Fibroblast of villous mesenchyme (primary cell): ENCODE measurements at regions not wholly inside any gene's neighbourhood (a gene's known extent, or its start where the extent isn't known, plus 50 kb on each side); places are given as distances from the start of the nearest gene placed in this dataset.

ENCODE experiments used
- DNase-seq: peaks from one replicate; pipeline ENCODE4 v3.0.0-alpha.2; 2010; ENCODE audit warnings: low read depth
- H3K4me3 ChIP-seq: 2 replicates; pipeline ENCODE4 v1.5.1; 2011; ENCODE audit warnings: low read depth, mild to moderate bottlenecking, low read length
- TF ChIP-seq, protein P1 (sequence below): IDR thresholded peaks from 2 replicates; pipeline ENCODE4 v1.5.1; 2012; ENCODE audit warnings: low read depth, mild to moderate bottlenecking, low read length; ENCODE audit not compliant: insufficient read depth

DNA sequence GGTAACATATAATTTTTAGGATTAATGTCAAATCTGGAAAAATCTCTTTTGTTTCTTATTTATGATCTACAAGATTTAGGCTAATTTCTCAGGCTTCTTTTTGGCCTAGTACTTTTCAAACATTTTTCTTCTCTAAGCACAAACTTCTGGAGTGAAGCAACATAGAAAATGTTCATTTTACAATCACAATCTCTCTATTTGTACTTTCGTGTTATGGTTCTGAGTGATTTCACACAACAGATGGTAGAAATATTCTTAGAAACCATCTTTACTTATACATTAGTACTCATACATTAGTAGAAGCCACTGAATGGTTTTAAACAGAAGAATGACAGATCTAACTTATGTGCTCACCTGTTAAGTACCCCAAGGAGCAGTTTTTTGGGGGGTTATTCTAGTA is 106.3 kb upstream of the ANO3 start:
- H3K4me3 ChIP-seq, result no peak overlapping the region
- TF ChIP-seq, protein P1, sequence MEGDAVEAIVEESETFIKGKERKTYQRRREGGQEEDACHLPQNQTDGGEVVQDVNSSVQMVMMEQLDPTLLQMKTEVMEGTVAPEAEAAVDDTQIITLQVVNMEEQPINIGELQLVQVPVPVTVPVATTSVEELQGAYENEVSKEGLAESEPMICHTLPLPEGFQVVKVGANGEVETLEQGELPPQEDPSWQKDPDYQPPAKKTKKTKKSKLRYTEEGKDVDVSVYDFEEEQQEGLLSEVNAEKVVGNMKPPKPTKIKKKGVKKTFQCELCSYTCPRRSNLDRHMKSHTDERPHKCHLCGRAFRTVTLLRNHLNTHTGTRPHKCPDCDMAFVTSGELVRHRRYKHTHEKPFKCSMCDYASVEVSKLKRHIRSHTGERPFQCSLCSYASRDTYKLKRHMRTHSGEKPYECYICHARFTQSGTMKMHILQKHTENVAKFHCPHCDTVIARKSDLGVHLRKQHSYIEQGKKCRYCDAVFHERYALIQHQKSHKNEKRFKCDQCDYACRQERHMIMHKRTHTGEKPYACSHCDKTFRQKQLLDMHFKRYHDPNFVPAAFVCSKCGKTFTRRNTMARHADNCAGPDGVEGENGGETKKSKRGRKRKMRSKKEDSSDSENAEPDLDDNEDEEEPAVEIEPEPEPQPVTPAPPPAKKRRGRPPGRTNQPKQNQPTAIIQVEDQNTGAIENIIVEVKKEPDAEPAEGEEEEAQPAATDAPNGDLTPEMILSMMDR, result no peak
- DNase-seq, result no peak

DNA sequence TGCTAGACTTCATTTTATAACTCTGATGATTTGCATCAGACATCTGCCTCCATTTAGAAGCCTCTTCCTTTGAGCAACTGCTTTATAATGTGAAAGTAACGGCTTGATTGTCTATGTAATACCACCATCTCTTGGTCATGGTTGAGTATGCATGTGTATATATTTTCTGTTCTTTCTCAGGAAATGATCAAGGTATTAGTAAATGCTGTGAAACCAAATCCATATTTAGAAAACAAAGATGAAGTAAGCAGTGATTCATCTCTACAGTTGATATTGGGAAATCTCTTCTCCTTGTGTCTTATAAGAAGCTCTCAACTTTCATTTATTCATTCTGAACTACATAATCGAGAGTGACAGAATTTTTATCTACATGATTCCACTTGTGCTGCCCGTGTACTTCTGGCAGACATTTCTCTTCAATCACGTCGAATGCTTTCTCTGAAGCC is 104.6 kb upstream of the ANO3 start:
- DNase-seq, result peak; percentile 89
- TF ChIP-seq, protein P1, result peak; percentile 59

DNA sequence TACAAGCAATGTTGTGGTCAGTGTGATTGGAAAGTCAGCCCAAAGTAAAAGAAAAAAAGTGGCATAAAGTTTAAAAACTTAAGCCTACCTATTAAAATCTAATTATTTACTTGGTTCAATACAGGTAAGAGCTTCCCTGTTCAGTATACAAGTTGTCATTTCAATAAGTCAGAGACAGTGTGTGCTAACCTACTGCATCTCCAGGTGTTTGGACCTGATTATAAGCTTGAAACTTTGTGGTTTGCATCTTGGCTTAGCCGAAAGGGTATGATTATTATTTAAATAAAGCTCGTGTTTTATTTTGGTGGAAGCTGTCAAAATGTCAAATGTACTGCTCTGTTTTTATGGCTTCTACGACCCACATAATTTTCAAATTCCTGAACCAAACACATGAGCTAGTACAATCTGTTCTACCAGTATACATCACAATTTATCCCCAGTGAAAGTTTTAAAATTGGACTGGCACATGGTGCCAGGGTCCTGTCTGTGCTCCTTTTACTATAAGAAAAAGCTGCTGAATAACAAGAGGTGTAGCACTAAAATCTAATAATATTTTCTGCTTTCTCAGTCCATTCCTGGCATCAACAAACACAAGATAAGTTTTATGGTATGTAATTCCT is 103.9 kb upstream of the ANO3 start:
- H3K4me3 ChIP-seq, result no peak overlapping the region
- TF ChIP-seq, protein P1, result no peak
- no peak for DNase-seq

More for the DNA sequence above, 104.6 kb upstream of the ANO3 start:
- no peak overlapping the region for H3K4me3 ChIP-seq

DNA sequence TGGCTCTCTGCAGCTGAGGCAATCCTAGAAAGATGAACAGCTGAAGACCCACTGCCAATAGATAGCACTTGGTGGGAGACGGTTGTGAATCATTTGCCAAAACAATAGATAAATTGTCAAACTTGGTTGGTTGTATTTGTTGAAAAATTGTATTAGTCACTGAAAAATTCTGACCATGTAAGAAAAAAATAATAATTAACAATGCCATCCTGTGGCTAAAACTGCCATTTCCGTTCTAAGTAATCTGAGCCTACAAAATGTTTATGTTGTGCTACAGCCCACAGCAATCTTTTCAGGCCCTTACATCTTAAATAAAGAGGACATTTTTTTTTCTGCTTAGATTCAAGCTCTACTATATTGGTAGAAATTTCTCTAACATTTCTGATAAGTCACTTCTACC is 103.2 kb upstream of the ANO3 start:
- peak; percentile 20 for DNase-seq
- H3K4me3 ChIP-seq, result no peak overlapping the region
- TF ChIP-seq, protein P1, result no peak

DNA sequence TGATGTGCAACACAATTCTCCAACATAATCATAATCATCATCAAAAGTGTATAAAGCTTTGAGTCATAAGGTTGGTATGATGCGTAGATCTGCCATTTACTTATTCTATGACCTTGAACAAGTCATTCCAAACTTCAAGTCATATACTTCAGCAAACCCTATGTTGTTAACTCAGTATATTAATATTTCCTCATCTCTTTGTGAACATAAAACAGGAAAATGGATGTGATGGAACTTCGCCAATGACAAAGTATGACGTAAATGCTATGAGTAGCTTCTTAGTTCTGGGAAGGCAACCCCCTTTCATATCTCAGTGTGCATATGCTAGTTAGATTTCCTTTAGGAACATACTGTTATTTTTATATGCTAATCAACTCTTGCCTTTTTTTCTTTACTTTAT is 102.7 kb upstream of the ANO3 start:
- DNase-seq, result peak; percentile 87
- no peak overlapping the region for H3K4me3 ChIP-seq
- TF ChIP-seq, protein P1, result no peak

DNA sequence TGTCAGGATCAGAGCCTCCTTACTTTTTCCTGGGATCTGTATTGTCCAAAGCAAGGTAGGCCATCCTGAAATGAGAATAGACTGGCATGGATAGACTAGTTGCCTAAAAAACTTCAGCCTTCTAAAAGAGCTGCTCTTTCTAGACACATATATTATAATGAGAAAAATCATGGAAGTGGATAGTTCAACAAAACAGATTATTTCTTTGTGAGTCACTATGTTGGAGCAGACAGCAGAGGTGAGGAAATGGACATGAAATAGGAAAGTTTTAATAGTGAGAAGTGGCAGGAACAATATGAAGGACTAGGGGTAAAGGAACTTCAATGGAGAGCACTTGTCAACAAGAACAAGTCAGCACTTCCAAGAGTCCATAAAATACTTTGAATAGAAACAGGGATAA is 101.9 kb upstream of the ANO3 start:
- no peak overlapping the region for H3K4me3 ChIP-seq
- peak; percentile 18 for DNase-seq
- TF ChIP-seq, protein P1, result no peak

DNA sequence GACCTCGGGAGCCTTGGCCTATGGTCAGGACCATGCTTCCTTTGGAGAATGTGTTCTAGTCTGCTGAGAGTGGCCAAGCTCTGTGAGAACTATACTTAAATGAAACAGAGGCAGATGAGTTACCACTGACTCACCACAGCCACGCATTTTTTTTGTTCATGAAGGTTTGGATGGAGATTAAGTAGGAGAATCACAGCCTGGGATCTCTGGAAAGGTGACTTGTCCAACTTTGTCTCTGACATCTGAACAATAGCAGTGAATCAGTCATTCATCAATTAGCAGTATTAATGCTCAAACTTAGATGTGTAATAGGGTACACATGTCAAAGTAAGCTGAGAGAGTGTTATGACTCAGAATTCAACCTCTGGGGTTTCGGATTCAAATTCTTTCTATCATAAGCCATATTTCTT is 100.7 kb upstream of the ANO3 start:
- no peak overlapping the region for H3K4me3 ChIP-seq
- TF ChIP-seq, protein P1, result no peak
- DNase-seq, result peak; percentile 45
